ENCODE measurements at regions not wholly inside any gene's neighbourhood (a gene's known extent, or its start where the extent isn't known, plus 50 kb on each side); places are given as distances from the start of the nearest gene placed in this dataset.
"Not testable (repeated sequence)": the region's sequence is repeated elsewhere in the genome, so short reads cannot be mapped to it uniquely, and the experiment has no call there.

DNA sequence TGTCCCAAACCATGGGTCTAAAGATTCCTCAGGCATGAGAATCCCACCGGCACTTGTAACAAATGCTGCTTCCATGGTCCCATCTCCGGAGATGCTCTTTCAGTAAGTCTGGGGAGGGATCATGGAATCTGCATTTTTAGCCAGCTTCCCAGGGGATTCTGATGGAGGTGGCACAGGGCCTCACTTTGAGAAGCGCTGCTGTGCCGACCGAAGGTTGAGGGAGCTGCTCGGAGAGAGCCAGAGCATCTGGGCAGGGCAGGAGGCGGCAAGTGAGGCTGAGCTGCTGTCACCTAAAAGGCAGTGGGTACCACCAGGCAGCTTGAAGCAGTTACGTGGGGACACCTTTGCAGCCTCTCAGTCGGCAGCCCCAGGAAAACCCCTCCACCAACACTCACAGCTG is 100.2 kb upstream of the CDYL start:
- DNase-seq: no peak

- DNase-seq: no peak
These were observed 101.1 kb upstream of the CDYL start for GRCh38 chr6:4675121-4675520.

DNA sequence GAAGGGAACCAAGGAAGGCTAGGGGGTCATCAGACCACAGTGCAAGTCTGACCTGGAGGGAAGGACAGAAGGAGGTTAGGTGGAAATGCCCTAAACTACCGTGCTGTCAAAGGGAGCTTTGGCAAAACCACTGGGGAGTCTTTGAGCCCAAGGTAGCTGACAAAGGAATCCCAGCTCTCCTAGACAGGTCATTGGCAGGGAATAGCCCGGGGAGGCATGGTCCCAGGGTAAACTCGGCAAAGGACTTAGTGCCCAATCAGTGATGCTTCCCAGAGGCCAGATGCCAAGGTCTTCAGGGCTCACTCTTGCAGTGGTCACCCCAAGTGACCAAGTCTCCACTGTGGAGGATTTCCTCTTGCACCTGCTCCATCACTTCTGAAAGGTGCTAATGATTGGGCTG is 102.3 kb upstream of the CDYL start:
- DNase-seq: no peak

DNA sequence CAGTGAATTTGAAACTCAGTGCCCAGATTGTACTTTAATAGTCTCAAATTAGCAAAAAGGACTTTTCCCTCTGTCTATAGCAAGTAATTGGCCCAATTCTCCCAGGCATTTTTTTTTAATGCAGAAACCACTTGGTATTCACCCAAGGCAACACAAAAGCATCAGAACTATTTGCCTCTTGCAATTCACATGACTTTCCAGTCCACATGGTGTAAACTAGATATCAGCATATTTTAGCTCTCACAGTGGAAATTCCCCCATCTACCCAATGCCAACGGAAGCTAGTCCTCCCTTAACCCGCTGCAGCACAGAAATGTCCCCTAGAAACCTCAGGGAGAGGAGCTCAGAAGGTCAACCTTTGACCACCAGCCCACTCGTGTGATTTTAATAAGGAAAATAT is 103.4 kb upstream of the CDYL start:
- no peak for DNase-seq

DNA sequence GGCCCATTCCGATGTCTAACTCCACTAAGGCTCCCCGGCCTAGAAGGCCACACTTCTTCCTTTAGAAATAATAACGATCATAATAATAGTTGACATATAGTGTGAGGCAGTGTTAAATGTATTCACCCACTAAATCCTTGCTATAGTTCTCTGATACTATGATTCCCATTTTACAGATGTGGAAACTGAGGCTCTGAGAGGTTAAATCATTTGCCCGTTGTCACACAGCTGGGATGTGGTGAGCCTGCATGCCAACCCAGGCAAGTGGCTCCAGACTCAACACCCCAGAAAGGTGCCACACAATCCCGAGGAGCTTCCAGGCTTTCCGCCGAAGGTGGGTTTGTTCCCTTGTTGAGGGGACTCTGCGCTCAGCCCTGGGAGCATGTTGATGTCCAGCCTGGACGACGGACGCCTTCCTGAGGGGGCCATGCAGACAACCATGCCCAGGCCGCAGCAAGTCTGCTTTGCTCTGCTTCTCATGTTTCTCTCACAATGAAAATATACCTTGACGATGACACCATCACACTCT is 104.6 kb upstream of the CDYL start:
- DNase-seq: no peak

DNA sequence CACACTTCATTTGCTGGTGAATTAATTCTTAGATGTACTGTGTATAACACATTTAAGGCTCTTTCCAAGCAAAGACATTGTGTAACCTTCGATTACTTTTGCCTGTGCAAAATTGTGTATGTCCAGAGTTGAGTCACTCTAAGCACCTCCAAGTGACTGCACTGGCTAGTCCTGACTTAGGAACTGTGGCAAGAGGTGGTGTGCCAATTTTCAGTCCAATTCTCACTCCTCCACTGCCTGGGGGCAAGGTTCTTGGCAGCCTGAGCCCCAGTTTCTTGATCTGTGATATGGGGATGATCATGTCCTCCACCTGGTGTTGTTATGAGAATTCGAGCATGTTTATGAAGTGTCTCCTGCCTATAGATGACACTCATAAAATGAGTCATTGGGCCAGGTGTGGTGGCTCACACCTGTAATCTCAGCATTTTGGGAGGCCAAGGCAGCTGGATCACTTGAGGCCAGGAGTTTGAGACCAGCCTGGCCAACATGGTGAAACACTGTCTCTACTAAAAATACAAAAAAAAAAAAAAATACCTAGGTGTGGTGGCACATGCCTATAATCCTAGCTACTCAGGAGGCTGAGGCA is 105.3 kb upstream of the CDYL start:
- DNase-seq: no peak

DNA sequence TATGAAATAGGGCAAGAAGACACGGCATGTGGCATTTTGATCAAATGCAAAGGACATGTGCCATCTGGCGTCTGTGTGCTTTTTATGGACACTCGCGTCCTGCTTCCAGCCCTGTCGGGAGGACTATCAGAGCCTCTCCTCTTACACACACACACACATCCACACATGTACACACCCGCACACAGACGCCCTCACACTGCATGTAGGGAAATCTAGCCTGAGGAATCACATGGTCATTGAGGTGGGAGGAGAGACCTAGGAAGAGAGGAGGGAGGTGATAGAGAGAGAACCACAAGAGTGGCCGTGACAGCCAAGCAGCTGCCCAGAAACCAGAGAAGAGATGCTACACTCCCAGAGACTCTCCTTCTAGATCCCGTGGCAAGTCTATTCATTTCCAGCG is 105.9 kb upstream of the CDYL start:
- DNase-seq: no peak

DNA sequence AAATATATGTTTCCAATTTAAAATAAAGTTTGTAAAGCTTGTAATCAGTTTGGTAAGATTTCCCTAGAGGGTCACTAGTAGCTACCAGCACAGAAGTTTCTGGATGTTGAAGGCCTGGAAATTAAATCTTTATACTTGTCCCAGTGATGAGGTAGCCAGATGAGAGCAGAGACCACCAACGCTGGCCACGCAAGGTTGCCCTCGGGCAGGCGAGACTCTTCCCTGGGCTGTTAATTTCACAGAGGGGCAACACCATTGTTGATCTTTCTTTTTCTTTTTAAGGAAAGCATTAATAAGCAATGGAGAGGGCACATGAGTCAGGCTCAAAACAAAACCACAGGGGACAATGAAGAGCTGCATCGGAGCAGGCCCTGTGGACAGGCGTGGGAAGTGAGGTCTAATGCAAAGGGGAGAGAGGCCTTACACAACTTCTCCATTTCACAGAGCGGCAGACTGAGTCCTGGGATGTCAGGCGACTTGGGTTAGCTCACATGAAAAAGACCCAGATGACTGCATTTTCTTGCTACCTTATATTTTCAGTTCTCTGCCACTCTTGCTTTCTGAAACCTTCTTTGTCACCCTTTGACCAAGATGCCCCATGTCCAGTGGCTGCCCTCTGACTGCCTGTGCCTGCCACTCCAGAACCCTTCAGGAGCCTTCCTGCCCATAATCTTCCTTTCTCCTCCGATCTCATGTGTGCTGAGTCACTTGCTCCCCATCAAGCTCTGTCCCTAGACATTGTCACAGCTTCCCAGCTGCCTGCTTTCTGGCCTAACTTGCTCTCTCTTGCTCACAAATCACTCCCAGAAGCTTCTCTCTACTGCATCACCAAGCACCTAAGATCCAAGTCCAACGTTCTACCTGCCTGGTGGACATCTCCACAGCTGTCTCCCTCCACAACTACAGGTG is 107.7 kb upstream of the CDYL start:
- DNase-seq: no peak

DNA sequence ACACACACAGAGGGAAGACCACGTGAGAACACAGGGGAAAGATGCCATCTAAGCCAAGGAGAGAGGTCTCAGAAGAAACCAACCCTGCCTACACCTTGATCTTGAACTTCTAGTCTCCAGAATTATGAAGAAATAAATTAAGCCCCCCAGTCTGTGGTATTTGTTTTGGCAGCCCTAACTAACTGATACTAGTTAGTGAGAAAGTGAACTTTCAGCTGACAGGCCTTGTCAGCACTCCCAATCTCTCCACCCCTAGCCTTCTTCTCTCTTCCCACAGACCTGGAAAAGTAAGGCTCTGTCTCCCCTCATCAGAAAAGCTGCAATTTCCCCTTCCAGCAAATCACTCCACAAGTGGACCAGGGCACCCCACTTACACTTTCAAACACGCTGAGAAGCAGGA is 108.6 kb upstream of the CDYL start:
- DNase-seq: no peak

DNA sequence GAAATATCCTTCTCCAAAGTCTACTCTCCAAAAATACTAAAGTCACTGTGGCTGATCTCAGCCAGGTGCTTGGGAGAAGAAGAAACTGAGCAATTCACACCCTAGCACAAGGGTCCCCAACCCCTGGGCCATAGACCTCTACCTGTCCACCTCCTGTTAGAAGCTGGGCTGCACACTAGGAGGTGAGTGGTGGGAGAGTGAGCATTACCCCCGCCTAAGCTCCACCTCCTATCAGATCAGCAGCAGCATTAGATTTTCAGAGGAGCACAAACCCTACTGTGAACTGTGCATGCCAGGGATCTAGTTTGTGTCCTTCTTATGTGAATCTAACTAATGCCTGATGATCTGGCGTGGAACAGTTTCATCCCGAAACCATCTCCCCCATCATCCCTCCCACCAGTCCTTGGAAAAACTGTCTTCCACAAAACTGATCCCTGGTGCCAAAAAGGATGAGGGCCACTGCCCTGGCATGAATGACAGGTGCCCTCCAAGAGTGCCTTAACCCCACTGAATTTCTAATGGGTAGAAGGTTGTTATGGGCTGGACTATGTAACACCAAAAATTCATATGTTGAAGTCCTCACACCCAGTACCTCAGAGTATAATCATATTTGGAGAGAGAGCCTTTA is 109.2 kb upstream of the CDYL start:
- DNase-seq: no peak

- no peak for DNase-seq
These were observed 110.5 kb upstream of the CDYL start for GRCh38 chr6:4665489-4666417.

- DNase-seq: no peak
These were observed 111.3 kb upstream of the CDYL start for GRCh38 chr6:4664911-4665310.

GRCh38 chr6:4664117-4664626 is 112.0 kb upstream of the CDYL start:
- DNase-seq: no peak

- DNase-seq: no peak
These were observed 113.3 kb upstream of the CDYL start for GRCh38 chr6:4662886-4663285.

GRCh38 chr6:4661391-4661790 is 114.8 kb upstream of the CDYL start:
- no peak for DNase-seq

DNA sequence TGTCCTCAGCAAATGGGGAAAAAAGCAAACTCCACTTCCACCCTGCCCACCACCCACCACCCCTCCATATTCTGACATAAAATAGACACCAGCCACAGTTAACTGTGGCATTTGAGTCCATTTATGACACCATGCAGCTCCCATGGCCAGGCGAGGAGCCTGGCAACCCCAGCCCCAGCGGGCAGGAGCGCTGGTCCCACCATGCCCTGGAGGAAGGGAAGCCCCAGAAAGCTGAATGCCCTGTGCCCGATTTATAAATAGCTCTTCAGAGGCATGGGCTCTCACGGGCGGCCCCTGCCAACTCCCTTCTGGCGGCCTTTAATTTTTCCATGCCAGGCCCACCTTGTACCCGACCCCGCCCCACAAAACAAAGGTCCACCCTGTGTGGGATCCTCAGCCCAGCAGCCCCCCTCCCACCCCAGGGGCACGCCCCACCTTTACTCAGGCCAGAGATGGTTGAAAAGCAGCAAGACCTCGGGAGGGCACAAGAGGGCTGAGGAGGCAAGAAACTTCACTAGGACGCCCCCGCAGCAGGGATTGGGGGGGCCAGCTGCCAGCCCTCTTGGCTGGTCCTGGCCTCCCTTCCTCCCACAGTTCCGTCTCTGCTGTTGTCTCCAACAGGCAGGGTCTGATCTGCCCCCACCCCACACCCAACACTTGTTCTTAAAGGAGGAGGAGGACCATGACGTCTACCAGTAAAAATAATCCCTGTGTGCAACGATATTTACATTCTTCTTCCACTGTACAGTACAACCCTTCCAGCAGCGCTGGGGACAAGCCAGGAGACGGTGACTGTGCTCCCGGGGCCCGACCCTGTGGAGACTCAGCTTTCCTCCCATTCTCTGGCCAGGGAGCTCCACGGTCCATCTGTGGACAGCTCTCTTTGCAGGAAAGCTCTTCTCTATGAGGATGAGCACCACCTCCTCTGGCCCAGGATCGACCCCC is 115.6 kb upstream of the CDYL start:
- DNase-seq: no peak

GRCh38 chr6:4659719-4660118 is 116.5 kb upstream of the CDYL start:
- DNase-seq: not testable (repeated sequence)

- no peak for DNase-seq
These were observed 117.7 kb upstream of the CDYL start for GRCh38 chr6:4658486-4658885.

DNA sequence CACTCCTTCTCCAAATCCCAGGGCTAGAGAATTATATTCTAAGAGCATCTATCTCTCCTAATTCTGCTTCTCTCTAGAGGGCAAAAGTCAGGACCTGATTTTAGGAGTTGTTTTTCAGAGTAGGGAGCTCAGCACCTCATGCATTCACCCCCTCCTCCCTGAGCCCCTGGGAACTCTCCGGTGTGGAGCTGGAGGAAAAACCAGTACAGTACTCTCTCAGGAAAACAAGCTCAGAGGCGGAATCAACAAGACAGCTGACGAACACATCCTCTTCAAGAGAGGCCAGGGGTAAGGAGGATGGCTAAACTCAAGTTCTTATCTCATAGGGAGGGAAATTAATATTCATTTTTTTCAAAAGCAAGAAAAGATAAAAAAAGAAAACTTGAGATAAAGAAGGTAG is 120.1 kb upstream of the CDYL start:
- DNase-seq: no peak

- no peak for DNase-seq
These were observed 120.8 kb upstream of the CDYL start for GRCh38 chr6:4655196-4656025.
